ENCODE measurements at regions not wholly inside any gene's neighbourhood (a gene's known extent, or its start where the extent isn't known, plus 50 kb on each side); places are given as distances from the start of the nearest gene placed in this dataset.

- no peak for DNase-seq
Measured at GRCh38 chr1:232274236-232274855, 355.6 kb downstream of the SIPA1L2 start.

- no peak for DNase-seq
Measured at GRCh38 chr1:232273011-232273410, 356.9 kb downstream of the SIPA1L2 start.

- DNase-seq: peak in 1 of 4 experiments; percentile 10
Measured at GRCh38 chr1:232271991-232272589, 357.8 kb downstream of the SIPA1L2 start.

DNA sequence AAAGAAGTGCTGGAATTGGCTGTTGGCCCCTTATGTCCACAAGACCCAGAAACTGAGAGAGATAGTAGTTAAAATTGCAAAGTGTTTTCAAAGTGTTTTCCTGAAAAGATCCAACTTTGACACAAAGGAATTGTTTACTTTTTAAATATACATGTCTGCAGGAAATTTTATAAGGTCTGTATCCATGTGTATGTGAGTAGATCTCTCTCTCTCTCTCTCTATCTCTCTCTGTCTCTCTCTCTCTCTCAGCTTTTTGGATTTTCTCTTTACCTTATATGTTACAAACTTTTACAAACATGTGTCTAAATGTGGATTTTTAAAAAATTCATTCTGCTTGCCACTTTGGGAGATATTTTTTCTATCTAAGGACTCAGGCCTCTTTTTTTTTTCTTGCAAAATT lies 358.6 kb downstream of the SIPA1L2 start:
- no peak for DNase-seq

DNA sequence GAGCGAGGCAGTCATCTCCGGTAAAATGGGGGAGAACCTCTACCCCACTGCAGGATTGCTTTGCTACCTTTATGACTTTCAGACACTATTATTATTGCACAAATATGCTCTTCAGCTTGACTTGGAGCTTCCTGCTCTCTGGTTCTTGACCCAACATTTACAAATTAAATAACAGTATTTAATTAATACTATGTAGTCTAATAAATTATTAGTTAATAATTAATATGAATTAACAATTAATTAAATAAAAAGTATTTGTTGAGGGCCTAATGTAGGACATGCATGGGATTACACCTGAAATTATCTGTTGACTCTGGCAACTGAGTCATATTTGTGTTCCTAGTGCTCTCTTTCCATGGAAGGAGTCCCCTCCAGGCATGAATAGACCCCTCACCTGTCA lies 359.9 kb downstream of the SIPA1L2 start:
- DNase-seq: no peak

- DNase-seq: no peak
Measured at GRCh38 chr1:232267837-232268598, 361.9 kb downstream of the SIPA1L2 start.

DNA sequence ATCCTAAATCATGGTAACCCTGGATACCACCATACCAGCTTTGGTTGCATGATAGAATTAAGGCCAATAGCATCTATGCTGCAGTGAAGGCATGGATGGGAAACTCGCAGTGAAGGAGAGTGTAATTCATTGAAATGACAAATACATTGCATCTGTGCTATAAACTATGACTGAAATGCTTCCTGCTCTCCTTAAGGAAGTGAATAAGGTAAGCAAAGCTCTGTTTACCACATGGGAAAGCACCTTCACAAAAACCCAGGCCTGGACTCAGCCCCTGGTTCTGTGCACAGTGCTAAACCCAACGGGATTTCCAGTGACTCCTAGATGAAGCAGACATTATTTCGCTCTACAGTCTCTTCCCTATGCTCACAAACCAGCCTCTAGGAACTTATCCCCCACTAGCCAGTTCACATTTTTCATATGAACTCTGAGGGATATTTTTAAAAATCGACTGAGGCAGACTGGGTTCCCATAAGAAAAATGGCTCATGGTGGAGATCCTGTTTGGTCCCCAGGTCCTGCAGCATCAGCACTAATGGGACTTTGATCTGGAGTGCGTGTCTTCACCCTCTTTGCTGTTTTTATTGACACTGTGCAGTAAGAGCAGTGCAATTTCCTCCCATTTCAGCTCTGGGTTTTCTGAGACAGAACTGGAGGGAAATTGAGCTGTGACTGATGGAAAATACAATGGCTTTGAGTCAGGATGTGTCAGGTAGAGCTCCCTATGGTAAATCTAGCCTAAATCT lies 362.7 kb downstream of the SIPA1L2 start:
- DNase-seq: no peak

DNA sequence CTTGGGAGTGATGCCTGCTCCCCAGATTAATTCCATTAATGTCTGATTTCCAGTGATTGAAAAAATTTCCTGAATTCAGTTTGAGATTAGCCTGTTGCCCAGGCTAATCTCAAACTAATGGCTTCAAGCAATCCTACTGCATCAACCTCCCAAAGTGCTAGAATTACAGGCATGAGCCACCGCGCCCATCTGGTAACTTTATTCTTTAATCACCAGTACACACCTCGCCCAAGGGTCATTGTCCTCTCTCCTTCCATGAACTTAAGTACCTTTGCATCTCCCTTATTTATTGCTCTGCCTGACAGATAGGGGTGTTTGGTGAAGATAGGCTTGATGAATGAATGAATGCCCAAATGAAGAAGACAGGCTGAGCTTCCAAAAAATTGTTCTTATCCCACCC lies 366.5 kb downstream of the SIPA1L2 start:
- DNase-seq: no peak

DNA sequence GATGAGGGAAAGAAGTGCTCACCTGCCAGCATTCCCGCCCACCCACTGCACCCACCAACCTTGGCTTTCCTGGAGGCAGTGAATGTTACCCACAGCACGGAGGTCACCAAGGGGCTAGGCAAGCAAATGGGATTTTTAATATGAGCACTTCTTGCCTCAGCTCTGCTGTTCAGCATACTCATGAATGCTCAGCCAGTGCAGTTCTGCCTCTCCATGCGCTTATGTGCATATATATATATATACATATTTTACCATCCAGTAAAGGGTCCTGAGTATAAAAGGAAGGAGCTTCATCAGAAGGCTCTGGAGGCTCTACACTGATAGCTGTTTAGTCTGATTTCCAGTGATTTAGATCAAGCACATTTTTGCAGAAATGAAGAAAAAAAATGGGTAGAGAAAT lies 366.9 kb downstream of the SIPA1L2 start:
- no peak for DNase-seq

DNA sequence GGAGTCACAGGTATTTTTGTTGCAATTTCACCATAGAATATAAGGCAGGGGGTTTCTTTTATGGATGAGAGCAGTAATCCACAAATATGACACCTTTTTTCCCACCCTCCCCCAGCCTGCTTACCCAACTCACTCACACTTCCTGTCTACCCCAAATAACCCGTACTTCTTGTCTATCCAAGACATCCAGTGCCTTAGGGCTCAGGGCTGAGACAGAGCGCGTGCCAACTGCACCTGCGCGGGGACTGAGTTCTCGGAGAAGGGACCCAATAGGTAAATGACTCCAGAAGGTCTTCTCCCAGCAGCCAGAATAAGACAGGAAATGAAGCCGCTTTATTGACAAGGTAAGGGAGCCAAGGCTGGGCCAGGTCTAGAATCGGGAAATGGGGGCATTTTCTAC lies 369.1 kb downstream of the SIPA1L2 start:
- no peak for DNase-seq

DNA sequence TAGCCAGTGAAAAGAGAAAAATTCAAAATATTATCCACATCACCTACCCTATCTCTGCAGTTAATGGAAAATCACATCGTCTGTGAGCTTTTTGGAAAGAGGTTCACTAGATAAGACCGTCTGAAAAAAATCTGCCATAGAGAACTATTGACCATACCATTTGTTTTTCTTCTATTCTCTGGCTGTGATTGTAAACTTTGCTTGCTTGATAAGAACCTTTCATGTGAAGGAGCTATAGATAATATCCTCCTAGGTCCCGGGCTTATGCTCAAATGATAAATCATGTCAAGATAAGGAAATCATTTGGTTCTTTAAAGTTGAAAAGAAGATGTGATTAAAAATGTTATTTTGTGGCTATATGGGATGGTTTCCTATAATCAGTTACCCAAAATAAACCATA lies 369.9 kb downstream of the SIPA1L2 start:
- no peak for DNase-seq

GRCh38 chr1:232259333-232259732 lies 370.6 kb downstream of the SIPA1L2 start:
- DNase-seq: no peak

GRCh38 chr1:232252546-232253118 lies 377.3 kb downstream of the SIPA1L2 start:
- DNase-seq: no peak

- no peak for DNase-seq
Measured at GRCh38 chr1:232250838-232251237, 379.1 kb downstream of the SIPA1L2 start.

DNA sequence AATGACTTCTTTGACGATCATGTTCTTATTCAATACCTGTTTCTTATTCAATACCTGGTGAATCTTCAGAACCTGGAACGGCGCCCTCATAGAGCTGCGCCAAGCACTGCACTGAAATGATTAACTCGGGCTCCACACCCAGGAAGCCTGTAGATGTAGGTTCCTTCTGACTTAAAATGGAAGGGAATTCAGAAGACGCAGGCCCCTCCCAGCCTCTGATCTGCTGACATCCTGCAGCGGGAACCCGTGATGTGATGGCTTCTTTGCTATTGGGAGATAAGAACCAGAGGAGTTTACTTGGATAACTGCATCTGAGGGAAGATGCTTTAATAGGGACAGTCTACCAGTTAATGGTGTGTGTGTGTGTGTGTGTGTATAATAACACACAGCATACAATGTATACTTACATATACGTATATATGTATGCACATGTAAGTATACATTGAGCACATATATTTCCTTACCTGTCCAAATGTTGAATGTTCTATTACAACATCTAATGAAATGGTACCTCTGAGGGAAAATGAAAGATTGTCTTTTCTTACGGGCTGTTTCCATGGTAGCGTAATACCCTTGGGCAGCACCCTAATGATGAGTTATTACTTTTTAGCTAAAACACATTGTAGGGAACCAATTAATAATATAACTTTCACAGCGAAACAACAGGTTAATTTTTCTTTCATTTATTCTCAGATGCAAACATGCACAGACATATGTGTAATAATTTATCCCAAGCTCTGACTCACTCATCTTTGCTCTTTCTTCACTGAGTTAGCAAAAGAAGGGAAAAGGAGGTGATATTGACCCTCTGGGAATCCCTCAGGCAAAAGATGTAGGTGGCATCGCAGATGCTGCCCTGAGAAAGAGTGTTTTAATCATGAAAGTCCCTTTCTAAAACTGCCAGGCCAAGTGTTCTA lies 379.8 kb downstream of the SIPA1L2 start:
- DNase-seq: peak in 2 of 4 experiments; percentile 3 to 6

DNA sequence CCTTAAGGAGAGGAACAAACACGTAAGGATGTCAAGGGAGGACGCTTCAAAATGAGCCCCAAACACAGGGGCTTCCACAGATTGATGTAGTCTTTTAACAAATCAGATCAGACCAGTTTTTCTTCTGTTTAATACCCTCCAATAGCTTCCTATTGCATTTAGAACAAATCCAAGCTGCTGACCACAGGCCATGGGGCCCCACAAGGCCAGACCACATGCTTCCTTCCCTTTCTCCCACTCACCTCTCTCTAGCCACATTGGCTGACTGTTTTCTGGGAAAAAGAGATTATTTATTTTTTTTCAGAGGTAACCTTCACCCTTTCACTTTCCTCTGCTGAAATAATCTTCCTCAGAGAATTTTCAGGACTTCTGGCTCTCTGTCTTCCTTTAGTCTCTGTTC lies 380.6 kb downstream of the SIPA1L2 start:
- DNase-seq: peak; percentile 48 to 71 (median 62)

- no peak for DNase-seq
Measured at GRCh38 chr1:232248276-232248820, 381.6 kb downstream of the SIPA1L2 start.

DNA sequence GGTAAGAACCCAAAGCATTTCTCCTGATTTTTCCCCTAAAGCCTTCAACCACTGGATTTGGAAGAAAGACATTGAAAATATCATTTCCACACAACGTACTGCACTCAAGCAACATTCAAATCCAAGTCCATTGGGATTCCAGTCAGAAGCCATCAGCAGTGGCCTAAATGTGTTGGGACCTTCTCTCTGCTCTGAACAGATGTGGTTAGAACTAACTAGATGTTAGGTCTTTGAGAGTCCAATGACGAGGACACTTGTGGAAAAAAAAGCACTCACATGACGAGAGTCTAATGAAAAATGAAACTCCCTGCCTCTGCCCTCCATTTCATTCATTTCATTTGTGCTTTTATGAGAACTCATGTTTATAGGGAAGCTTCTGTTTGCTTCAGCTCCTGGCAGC lies 382.3 kb downstream of the SIPA1L2 start:
- no peak for DNase-seq

DNA sequence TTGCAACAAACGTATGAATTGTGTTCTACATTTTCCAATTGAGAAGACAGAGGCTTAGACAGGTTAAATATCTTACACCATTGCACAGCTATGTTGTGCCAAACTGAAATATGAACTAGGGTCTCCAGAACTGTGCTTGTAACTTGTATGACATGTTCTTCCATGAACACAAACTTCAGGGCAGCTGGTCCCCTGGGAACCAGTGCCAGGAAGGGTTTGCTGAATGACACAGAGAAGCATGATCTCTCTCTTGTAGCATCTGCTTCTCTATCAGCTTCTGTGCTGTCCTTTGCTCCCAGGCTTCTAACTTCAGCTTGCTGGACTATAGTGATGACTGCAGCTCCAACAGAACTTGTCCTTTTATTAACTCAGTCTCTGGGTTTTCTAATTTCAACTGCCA lies 385.5 kb downstream of the SIPA1L2 start:
- DNase-seq: no peak

DNA sequence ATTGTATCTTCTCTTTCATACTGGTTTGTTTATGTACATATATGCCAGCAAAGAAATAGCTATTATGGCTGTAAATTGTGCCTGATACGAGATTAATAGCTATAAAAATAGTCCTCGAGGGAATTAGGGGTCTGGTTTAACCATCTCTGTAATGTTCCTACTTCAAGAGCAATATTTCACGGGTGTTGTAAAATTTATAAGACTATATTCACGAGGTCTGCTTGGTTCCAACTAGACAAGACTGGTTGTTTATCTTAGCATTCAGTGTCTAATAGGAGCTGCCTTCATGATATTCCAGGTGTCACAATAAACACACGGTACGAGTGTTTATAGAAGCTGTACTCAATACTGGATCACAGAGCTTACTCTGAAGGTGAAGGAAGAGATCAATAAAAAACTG lies 389.9 kb downstream of the SIPA1L2 start:
- no peak for DNase-seq

DNA sequence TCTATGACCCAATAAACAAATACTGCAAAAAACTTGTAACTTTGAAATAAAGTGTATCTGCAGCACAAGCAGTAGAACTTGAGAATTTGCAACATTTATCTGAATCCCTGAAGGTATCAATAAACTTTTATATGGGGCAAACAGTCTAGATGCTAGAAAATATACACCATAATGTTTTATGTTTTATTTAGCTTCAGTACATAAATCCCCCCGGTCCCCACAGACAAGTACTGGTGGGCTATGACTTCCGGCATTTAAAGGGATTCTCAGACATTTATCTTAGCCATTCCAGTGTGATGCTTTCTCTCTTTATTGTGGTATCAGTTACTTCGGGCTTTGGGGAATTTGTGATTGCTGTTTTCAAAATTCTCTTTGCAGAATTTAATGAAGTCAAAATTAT lies 390.4 kb downstream of the SIPA1L2 start:
- no peak for DNase-seq

DNA sequence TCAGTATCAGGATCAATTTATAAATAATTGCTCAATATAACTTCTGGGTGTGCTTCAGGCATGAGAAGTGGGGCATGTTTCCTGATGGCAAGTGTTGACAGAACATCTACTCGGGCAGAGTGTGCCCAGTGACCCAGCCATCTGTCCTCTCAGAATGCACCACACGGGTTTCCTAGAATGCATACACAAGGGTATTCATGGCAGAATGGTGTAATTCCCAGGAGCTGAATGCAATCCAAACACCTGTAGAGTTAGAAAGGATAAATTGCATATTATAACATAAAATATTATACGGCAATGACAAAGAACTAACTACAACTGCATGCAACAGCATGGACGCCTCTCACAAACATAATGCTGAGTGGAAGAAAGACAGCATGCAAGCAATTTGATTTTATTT lies 391.9 kb downstream of the SIPA1L2 start:
- no peak for DNase-seq
